PFSK-1 (cell line): ENCODE measurements at regions not wholly inside any gene's neighbourhood (a gene's known extent, or its start where the extent isn't known, plus 50 kb on each side); places are given as distances from the start of the nearest gene placed in this dataset.

Source experiments
- FOXP2 ChIP-seq: optimal IDR thresholded peaks from 2 replicates; pipeline ENCODE3; 2011; ENCODE audit warnings: borderline replicate concordance, control low read depth, inconsistent platforms; ENCODE audit not compliant: insufficient read depth; ENCODE audit errors: extremely low read length, extremely low read depth
- POLR2AphosphoS5 ChIP-seq: IDR thresholded peaks from 2 replicates; pipeline ENCODE4 v1.6.1; 2012; ENCODE audit warnings: low read depth, mild to moderate bottlenecking, control low read depth, low read length, moderate library complexity
- SIN3A ChIP-seq: IDR thresholded peaks from 2 replicates; pipeline ENCODE4 v1.6.1; 2012; ENCODE audit warnings: mild to moderate bottlenecking, low read length, moderate library complexity, borderline replicate concordance; ENCODE audit not compliant: insufficient read depth
- TAF1 ChIP-seq: IDR thresholded peaks from 2 replicates; pipeline ENCODE4 v1.6.1; 2012; ENCODE audit warnings: low read length, control low read depth, borderline replicate concordance; ENCODE audit not compliant: insufficient read depth
- TF ChIP-seq, protein P1 (sequence below), 2 experiments: IDR thresholded peaks; 2 replicates each; pipeline versions ENCODE4 v1.6.1 to v1.8.0; 2011 to 2012; ENCODE audit warnings: low read depth in 2 of 2, low read length in 2 of 2, control low read depth in 1 of 2, inconsistent platforms in 1 of 2, mild to moderate bottlenecking in 1 of 2, moderate library complexity in 1 of 2; ENCODE audit not compliant: insufficient read depth in 1 of 2

- TF ChIP-seq, protein P1, sequence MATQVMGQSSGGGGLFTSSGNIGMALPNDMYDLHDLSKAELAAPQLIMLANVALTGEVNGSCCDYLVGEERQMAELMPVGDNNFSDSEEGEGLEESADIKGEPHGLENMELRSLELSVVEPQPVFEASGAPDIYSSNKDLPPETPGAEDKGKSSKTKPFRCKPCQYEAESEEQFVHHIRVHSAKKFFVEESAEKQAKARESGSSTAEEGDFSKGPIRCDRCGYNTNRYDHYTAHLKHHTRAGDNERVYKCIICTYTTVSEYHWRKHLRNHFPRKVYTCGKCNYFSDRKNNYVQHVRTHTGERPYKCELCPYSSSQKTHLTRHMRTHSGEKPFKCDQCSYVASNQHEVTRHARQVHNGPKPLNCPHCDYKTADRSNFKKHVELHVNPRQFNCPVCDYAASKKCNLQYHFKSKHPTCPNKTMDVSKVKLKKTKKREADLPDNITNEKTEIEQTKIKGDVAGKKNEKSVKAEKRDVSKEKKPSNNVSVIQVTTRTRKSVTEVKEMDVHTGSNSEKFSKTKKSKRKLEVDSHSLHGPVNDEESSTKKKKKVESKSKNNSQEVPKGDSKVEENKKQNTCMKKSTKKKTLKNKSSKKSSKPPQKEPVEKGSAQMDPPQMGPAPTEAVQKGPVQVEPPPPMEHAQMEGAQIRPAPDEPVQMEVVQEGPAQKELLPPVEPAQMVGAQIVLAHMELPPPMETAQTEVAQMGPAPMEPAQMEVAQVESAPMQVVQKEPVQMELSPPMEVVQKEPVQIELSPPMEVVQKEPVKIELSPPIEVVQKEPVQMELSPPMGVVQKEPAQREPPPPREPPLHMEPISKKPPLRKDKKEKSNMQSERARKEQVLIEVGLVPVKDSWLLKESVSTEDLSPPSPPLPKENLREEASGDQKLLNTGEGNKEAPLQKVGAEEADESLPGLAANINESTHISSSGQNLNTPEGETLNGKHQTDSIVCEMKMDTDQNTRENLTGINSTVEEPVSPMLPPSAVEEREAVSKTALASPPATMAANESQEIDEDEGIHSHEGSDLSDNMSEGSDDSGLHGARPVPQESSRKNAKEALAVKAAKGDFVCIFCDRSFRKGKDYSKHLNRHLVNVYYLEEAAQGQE (IDR thresholded peaks at IDR 0.05; ENCODE audit: insufficient read depth in 1 of 2, low read depth in 2 of 2, low read length in 2 of 2): no peak
- TF ChIP-seq POLR2AphosphoS5 (no peak), FOXP2 (no peak), TAF1 (no peak), SIN3A (no peak)
These were observed 337.5 kb downstream of the NR2F1-AS1 start for GRCh38 chr5:93243481-93243880.

GRCh38 chr5:93240228-93240834, 340.7 kb downstream of the NR2F1-AS1 start:
- TF ChIP-seq TAF1: no peak
- no peak for TF ChIP-seq POLR2AphosphoS5
- no peak for TF ChIP-seq FOXP2
- TF ChIP-seq SIN3A: no peak
- TF ChIP-seq, protein P1 (IDR thresholded peaks at IDR 0.05; ENCODE audit: insufficient read depth in 1 of 2, low read depth in 2 of 2, low read length in 2 of 2): no peak

DNA sequence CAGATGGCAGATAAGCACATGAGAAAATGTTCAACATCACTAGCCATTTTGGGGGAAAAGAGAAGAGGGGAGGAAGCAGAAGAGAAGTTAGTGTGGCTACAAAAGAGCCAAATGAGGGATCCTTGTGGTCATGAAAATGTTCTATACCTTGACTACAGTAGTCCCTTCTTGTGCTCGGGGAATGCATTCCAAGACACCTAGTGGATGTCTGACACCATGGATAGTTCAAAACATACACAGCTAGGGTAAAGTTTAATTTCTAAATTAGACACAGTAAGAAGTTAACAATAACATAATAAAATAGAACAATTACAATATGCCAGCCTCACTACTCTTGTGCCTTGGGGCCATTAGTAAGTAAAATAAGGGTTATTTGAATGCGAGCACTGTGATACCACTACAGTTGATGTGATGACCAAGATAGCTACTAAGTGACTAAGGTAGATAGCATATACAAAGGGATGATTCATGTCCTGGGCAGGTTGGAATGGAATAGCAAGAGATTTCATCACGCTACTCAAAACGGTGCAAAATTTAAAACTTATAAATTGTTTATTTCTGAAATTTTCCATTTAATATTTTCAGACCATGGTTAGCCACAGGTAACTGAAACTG, 344.1 kb downstream of the NR2F1-AS1 start:
- TF ChIP-seq FOXP2 (no peak), TAF1 (no peak), SIN3A (no peak), POLR2AphosphoS5 (no peak)
- TF ChIP-seq, protein P1 (IDR thresholded peaks at IDR 0.05; ENCODE audit: insufficient read depth in 1 of 2, low read depth in 2 of 2, low read length in 2 of 2): no peak

- TF ChIP-seq SIN3A (no peak), FOXP2 (no peak), POLR2AphosphoS5 (no peak), TAF1 (no peak)
- TF ChIP-seq, protein P1 (IDR thresholded peaks at IDR 0.05; ENCODE audit: insufficient read depth in 1 of 2, low read depth in 2 of 2, low read length in 2 of 2): no peak
These were observed 345.3 kb downstream of the NR2F1-AS1 start for GRCh38 chr5:93235761-93236160.

DNA sequence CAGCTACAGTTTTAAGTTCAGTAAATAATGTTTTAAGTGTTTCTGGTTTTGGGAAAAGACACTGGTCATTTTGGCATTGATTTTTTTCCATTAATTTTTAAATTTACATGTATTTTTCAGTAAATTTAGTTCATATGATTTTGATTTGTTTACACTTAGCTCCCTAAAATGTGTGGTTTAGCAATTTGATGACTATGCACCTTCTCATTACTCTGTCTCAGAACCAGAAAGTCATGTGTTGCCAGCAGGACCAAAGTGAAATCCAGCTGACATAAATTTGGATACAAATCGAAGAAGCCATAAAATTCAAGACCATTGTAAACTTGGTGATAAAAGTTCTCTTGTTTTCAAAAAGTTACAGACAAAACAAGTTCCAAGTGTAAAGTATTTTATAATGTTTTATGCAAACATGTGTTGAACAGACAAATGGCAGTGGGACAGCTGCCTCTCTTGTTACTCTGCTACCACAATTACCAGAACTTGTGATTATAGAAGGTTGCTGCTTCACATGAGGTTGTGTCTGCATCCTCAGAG, 354.8 kb downstream of the NR2F1-AS1 start:
- TF ChIP-seq TAF1: no peak
- no peak for TF ChIP-seq POLR2AphosphoS5
